Fibroblast of lung (primary cell): ENCODE measurements at regions not wholly inside any gene's neighbourhood (a gene's known extent, or its start where the extent isn't known, plus 50 kb on each side); places are given as distances from the start of the nearest gene placed in this dataset.
A peak's percentile ranks its signal among the peaks of the same experiment; 100 is the strongest.

Experiments used
- DNase-seq, 2 donors: peaks; one replicate each; pipeline versions ENCODE4 v3.0.0 to v3.0.0-alpha.2; 2010; ENCODE audit warnings: low read depth in 2 of 2
- H2AFZ ChIP-seq: 2 replicates; pipeline ENCODE4 v1.5.1; 2012; ENCODE audit warnings: low read length, control low read depth, inconsistent platforms
- H3K27ac ChIP-seq: 2 replicates; pipeline ENCODE4 v1.5.1; 2011; ENCODE audit warnings: low read length, control low read depth; ENCODE audit not compliant: insufficient read depth
- H3K27me3 ChIP-seq: 2 replicates; pipeline ENCODE4 v1.5.1; 2011; ENCODE audit warnings: mild to moderate bottlenecking, low read length; ENCODE audit not compliant: control insufficient read depth, insufficient read depth
- H3K36me3 ChIP-seq: 2 replicates; pipeline ENCODE4 v1.5.1; 2011; ENCODE audit warnings: low read length; ENCODE audit not compliant: control insufficient read depth, insufficient read depth
- H3K4me1 ChIP-seq: 2 replicates; pipeline ENCODE4 v1.5.1; 2011; ENCODE audit warnings: low read length; ENCODE audit not compliant: control insufficient read depth, insufficient read depth; ENCODE audit errors: extremely low read depth
- H3K4me2 ChIP-seq: 2 replicates; pipeline ENCODE4 v1.5.1; 2011; ENCODE audit warnings: low read length, control low read depth; ENCODE audit not compliant: insufficient read depth; ENCODE audit errors: extremely low read depth
- H3K4me3 ChIP-seq, 4 experiments: fragments of 200-600 bp in 1 of 4; sonication (generic) in 1 of 4; replicated peaks in 1 of 4; 2 replicates each; pipeline ENCODE4 v1.5.1; 2011 to 2016; ENCODE audit warnings: low read length in 4 of 4, low read depth in 3 of 4, mild to moderate bottlenecking in 3 of 4, control low read depth in 2 of 4, inconsistent platforms in 1 of 4, mixed read lengths in 1 of 4; ENCODE audit not compliant: insufficient read depth in 1 of 4; ENCODE audit errors: control extremely low read depth in 1 of 4
- H3K79me2 ChIP-seq: 2 replicates; pipeline ENCODE4 v1.5.1; 2012; ENCODE audit warnings: mild to moderate bottlenecking, low read length, inconsistent platforms; ENCODE audit not compliant: control insufficient read depth, insufficient read depth
- H3K9ac ChIP-seq: 2 replicates; pipeline ENCODE4 v1.5.1; 2011; ENCODE audit warnings: mild to moderate bottlenecking, low read length, control low read depth; ENCODE audit not compliant: insufficient read depth
- H3K9me3 ChIP-seq: 2 replicates; pipeline ENCODE4 v1.5.1; 2012; ENCODE audit warnings: low read depth, low read length; ENCODE audit not compliant: control insufficient read depth, insufficient read depth
- H4K20me1 ChIP-seq: 2 replicates; pipeline ENCODE4 v1.5.1; 2011; ENCODE audit warnings: low read length; ENCODE audit not compliant: control insufficient read depth, insufficient read depth; ENCODE audit errors: extremely low read depth
- CTCF ChIP-seq, 2 donors: IDR thresholded peaks in 1 of 2; conservative IDR thresholded peaks in 1 of 2; 1 replicate in 1 of 2; 2 replicates in 1 of 2; pipeline ENCODE4 v1.5.1; 2011 to 2012; ENCODE audit warnings: low read length in 2 of 2, control low read depth in 1 of 2, inconsistent platforms in 1 of 2, low read depth in 1 of 2, mild to moderate bottlenecking in 1 of 2
- EZH2 ChIP-seq: IDR thresholded peaks from 2 replicates; pipeline ENCODE4 v1.5.1; 2012; ENCODE audit warnings: low read length, control low read depth, mild to moderate bottlenecking; ENCODE audit errors: missing control alignments

- Histone ChIP-seq H3K79me2 (no peaks in the 10 kb centered on the region), H3K9me3 (no peaks in the 10 kb centered on the region), H2AFZ (no peak overlapping the region), H3K27me3 (no peaks in the 10 kb centered on the region), H4K20me1 (no peaks in the 10 kb centered on the region), H3K36me3 (no peaks in the 10 kb centered on the region), H3K9ac (no peak overlapping the region), H3K27ac (peak overlapping the region; percentile 36), H3K4me1 (peaks cover 2% of the 10 kb centered on the region), H3K4me3 (no peak overlapping the region), H3K4me2 (peak overlapping the region; percentile 26)
- peak; percentile 95 to 97 for DNase-seq
- no peak for TF ChIP-seq EZH2
- no peak for TF ChIP-seq CTCF (conservative IDR thresholded peaks at IDR 0.05 in 1 of 2, IDR thresholded peaks at IDR 0.05 in 1 of 2; ENCODE audit: low read depth in 1 of 2, low read length in 2 of 2)
These were observed 62.0 kb upstream of the NAMPT start for GRCh38 chr7:106346678-106347217.

DNA sequence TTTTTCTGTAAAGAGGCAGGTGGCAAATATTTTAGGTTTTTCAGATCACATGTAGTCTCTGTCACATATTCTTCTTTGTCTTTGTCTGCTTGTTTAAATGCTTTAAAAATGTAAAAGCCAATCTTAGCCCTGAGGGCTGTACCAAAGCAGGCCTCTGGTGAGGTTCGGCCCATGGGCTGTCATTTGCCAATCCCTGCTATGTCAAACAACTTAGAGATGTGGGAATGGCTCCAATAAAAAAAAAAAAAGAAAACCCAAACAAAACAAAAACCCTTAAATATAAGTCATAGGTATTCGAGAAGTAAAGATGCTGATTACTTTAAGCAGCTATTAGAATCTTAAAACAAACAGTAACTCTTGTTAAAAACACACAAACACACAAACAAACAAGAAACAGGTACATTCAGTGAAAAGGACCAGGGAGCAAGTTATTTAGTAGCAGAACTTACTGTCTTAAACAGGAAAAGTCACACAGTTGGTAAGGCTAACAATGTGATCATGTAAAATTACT is 61.4 kb upstream of the NAMPT start:
- peaks cover 2% of the 10 kb centered on the region for H3K4me1 ChIP-seq
- TF ChIP-seq EZH2 (no peak), CTCF (conservative IDR thresholded peaks at IDR 0.05 in 1 of 2, IDR thresholded peaks at IDR 0.05 in 1 of 2; ENCODE audit: low read depth in 1 of 2, low read length in 2 of 2) (no peak)
- H4K20me1 ChIP-seq = no peaks in the 10 kb centered on the region
- peak overlapping the region; percentile 26 for H3K4me2 ChIP-seq
- no peaks in the 10 kb centered on the region for H3K36me3 ChIP-seq
- H3K79me2 ChIP-seq = no peaks in the 10 kb centered on the region
- peak; percentile 7 to 17 for DNase-seq
- no peak overlapping the region for H3K9ac ChIP-seq
- H3K27ac ChIP-seq = peak overlapping the region; percentile 36
- H3K9me3 ChIP-seq = no peaks in the 10 kb centered on the region
- no peak overlapping the region for H2AFZ ChIP-seq
- no peak overlapping the region for H3K4me3 ChIP-seq
- H3K27me3 ChIP-seq = no peaks in the 10 kb centered on the region

- H3K4me1 ChIP-seq = peaks cover 2% of the 10 kb centered on the region
- no peaks in the 10 kb centered on the region for H3K79me2 ChIP-seq
- no peak overlapping the region for H3K27ac ChIP-seq
- H3K4me2 ChIP-seq = no peak overlapping the region
- no peak for TF ChIP-seq EZH2
- TF ChIP-seq CTCF (conservative IDR thresholded peaks at IDR 0.05 in 1 of 2, IDR thresholded peaks at IDR 0.05 in 1 of 2; ENCODE audit: low read depth in 1 of 2, low read length in 2 of 2) = no peak
- peak; percentile 58 to 80 for DNase-seq
- H3K36me3 ChIP-seq = no peaks in the 10 kb centered on the region
- no peak overlapping the region for H3K4me3 ChIP-seq
- H3K9ac ChIP-seq = no peak overlapping the region
- H3K27me3 ChIP-seq = no peaks in the 10 kb centered on the region
- no peaks in the 10 kb centered on the region for H3K9me3 ChIP-seq
- no peak overlapping the region for H2AFZ ChIP-seq
- no peaks in the 10 kb centered on the region for H4K20me1 ChIP-seq
These were observed 60.8 kb upstream of the NAMPT start for GRCh38 chr7:106345421-106346166.
